NCI-H345 treated with DMSO at 0.1 percent for 48 hours (cell line): ENCODE measurements at regions not wholly inside any gene's neighbourhood (a gene's known extent, or its start where the extent isn't known, plus 50 kb on each side); places are given as distances from the start of the nearest gene placed in this dataset.

Experiments used
- DNase-seq: peaks from one replicate; lab custom pipeline; 2025; ENCODE audit not compliant: unreplicated experiment; lab: John Stamatoyannopoulos, UW

- no peak for DNase-seq
Measured at GRCh38 chr20:24339210-24339641, 130.2 kb upstream of the SYNDIG1 start.

GRCh38 chr20:24337551-24337950 is 131.9 kb upstream of the SYNDIG1 start:
- DNase-seq: no peak

GRCh38 chr20:24337069-24337468 is 132.4 kb upstream of the SYNDIG1 start:
- DNase-seq: no peak

GRCh38 chr20:24334830-24335229 is 134.6 kb upstream of the SYNDIG1 start:
- DNase-seq: no peak

GRCh38 chr20:24332956-24333355 is 136.5 kb upstream of the SYNDIG1 start:
- DNase-seq: no peak

GRCh38 chr20:24331939-24332338 is 137.5 kb upstream of the SYNDIG1 start:
- DNase-seq: no peak

- no peak for DNase-seq
Measured at GRCh38 chr20:24328901-24329300, 140.5 kb upstream of the SYNDIG1 start.

- DNase-seq: no peak
Measured at GRCh38 chr20:24321973-24322372, 147.5 kb upstream of the SYNDIG1 start.

- DNase-seq: no peak
Measured at GRCh38 chr20:24318569-24319352, 150.7 kb upstream of the SYNDIG1 start.

GRCh38 chr20:24317224-24317623 is 152.2 kb upstream of the SYNDIG1 start:
- no peak for DNase-seq

GRCh38 chr20:24316731-24317130 is 152.7 kb upstream of the SYNDIG1 start:
- DNase-seq: no peak

- no peak for DNase-seq
Measured at GRCh38 chr20:24314053-24314452, 155.4 kb upstream of the SYNDIG1 start.

- DNase-seq: no peak
Measured at GRCh38 chr20:24309596-24309995, 159.8 kb upstream of the SYNDIG1 start.

- DNase-seq: no peak
Measured at GRCh38 chr20:24305371-24305770, 164.1 kb upstream of the SYNDIG1 start.

- DNase-seq: no peak
Measured at GRCh38 chr20:24304291-24304690, 165.1 kb upstream of the SYNDIG1 start.

- DNase-seq: no peak
Measured at GRCh38 chr20:24303393-24304170, 165.8 kb upstream of the SYNDIG1 start.

GRCh38 chr20:24297993-24298392 is 171.4 kb upstream of the SYNDIG1 start:
- no peak for DNase-seq

GRCh38 chr20:24296477-24297261 is 172.8 kb upstream of the SYNDIG1 start:
- no peak for DNase-seq

- no peak for DNase-seq
Measured at GRCh38 chr20:24291014-24291413, 178.4 kb upstream of the SYNDIG1 start.

GRCh38 chr20:24289737-24290481 is 179.5 kb upstream of the SYNDIG1 start:
- DNase-seq: no peak

GRCh38 chr20:24283186-24283585 is 186.2 kb upstream of the SYNDIG1 start:
- no peak for DNase-seq
